Psoas muscle (tissue), 7 donors: ENCODE measurements at regions not wholly inside any gene's neighbourhood (a gene's known extent, or its start where the extent isn't known, plus 50 kb on each side); places are given as distances from the start of the nearest gene placed in this dataset.

Experiments used
- ATAC-seq, 4 donors: fragments of 200-7000 bp; cut with Tn5 transposase; one replicate each; pipeline ENCODE4 v1.9.1; 2020; ENCODE audit warnings: moderate library complexity in 3 of 4, mild to moderate bottlenecking in 2 of 4
- DNase-seq, 2 donors: peaks; one replicate each; pipeline ENCODE4 v3.0.0-alpha.2; 2020
- H3K27ac ChIP-seq: fragments of 200-600 bp; one replicate; pipeline ENCODE4 v1.8.0; 2022
- H3K27me3 ChIP-seq, 3 donors: fragments of 200-600 bp in 1 of 3; one replicate each; pipeline versions ENCODE4 v1.6.1 to v1.8.0; 2013 to 2022; ENCODE audit warnings: low read length in 2 of 3, mild to moderate bottlenecking in 2 of 3, moderate library complexity in 1 of 3; ENCODE audit not compliant: insufficient read depth in 3 of 3
- H3K36me3 ChIP-seq, 2 donors: fragments of 200-600 bp in 1 of 2; one replicate each; pipeline versions ENCODE4 v1.6.1 to v1.8.0; 2013 to 2022; ENCODE audit warnings: low read depth in 1 of 2, mild to moderate bottlenecking in 1 of 2, moderate library complexity in 1 of 2; ENCODE audit not compliant: insufficient read depth in 1 of 2
- H3K4me1 ChIP-seq: fragments of 200-600 bp; one replicate; pipeline ENCODE4 v1.8.0; 2022
- H3K4me3 ChIP-seq: fragments of 200-600 bp; one replicate; pipeline ENCODE4 v1.8.0; 2022; ENCODE audit warnings: mild to moderate bottlenecking
- H3K9me3 ChIP-seq: fragments of 200-600 bp; one replicate; pipeline ENCODE4 v1.8.0; 2022
- WGBS, 3 donors: extraction: QIAGEN DNeasy Blood & Tissue Kit; methylation state at CpG; one replicate each; pipeline versions ENCODE4 v1.1.6 to v1.1.7; 2013; 5-methylcytosine and 5-hydroxymethylcytosine counted together
- intact Hi-C, 2 donors: fragments of 100-400 bp; cut with DNase I; formaldehyde crosslinking; loops; one replicate each; pipeline versions ENCODE4 v1.11.0 to v1.14.2; 2022
- TF ChIP-seq, protein P1 (sequence below): fragments of 200-600 bp; IDR thresholded peaks from one replicate; pipeline ENCODE4 v1.8.0; 2022; ENCODE audit warnings: antibody characterized with exemption
- donor health status: healthy with polysubstance abuse.
- donor health status: DM: no; HTN: no; CAD: no; lungs with moderate emphysema.
- donor health status: Bipolar disorder and iron deficiency.
- donor health status: healthy.
- donor health status: DM: yes; HTN: yes; CAD: no.
- donor health status: DM: no; HTN: no; CAD: no.
- donor health status: DM: yes; HTN: yes; CAD: no.

DNA sequence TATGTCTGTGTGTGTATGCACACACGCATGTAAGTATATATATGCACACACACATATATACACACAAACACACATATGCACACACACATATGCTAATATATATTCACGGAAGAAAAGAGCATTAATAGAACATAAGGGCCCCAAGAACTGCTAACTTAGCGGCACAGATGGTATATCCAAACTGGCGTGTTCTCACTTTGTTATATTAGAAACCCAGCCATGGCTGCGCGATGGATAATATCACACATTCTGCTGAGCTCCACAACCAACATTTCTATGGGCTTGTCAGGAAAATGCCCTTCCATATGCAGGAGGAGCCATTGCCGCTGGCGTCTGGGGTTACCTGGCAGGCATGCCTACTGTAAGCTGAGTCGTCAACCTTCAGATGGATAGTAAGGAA lies 122.1 kb downstream of the TTLL2 start:
- no peaks in the 10 kb centered on the region for H3K27me3 ChIP-seq
- no peaks in the 10 kb centered on the region for H3K9me3 ChIP-seq
- intact Hi-C loops: no loop called here
- WGBS, 3 donors: 87 to 95% (median 89%) methylated on average over 9 of the region's 9 CpGs
- TF ChIP-seq, protein P1, sequence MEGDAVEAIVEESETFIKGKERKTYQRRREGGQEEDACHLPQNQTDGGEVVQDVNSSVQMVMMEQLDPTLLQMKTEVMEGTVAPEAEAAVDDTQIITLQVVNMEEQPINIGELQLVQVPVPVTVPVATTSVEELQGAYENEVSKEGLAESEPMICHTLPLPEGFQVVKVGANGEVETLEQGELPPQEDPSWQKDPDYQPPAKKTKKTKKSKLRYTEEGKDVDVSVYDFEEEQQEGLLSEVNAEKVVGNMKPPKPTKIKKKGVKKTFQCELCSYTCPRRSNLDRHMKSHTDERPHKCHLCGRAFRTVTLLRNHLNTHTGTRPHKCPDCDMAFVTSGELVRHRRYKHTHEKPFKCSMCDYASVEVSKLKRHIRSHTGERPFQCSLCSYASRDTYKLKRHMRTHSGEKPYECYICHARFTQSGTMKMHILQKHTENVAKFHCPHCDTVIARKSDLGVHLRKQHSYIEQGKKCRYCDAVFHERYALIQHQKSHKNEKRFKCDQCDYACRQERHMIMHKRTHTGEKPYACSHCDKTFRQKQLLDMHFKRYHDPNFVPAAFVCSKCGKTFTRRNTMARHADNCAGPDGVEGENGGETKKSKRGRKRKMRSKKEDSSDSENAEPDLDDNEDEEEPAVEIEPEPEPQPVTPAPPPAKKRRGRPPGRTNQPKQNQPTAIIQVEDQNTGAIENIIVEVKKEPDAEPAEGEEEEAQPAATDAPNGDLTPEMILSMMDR: no peak
- no peak for ATAC-seq
- DNase-seq: no peak
- no peak overlapping the region for H3K27ac ChIP-seq
- H3K36me3 ChIP-seq: no peaks in the 10 kb centered on the region
- H3K4me3 ChIP-seq: no peak overlapping the region
- H3K4me1 ChIP-seq: no peaks in the 10 kb centered on the region

GRCh38 chr6:167448378-167448777 lies 123.5 kb downstream of the TTLL2 start:
- Histone ChIP-seq H3K4me3 (no peak overlapping the region), H3K9me3 (no peaks in the 10 kb centered on the region), H3K4me1 (no peaks in the 10 kb centered on the region), H3K27ac (no peak overlapping the region), H3K36me3 (no peaks in the 10 kb centered on the region), H3K27me3 (no peaks in the 10 kb centered on the region)
- WGBS, 3 donors: 81 to 94% (median 84%) methylated on average over 5 of the region's 5 CpGs
- TF ChIP-seq, protein P1: no peak
- ATAC-seq: no peak
- intact Hi-C loops: no loop called here
- DNase-seq: no peak

DNA sequence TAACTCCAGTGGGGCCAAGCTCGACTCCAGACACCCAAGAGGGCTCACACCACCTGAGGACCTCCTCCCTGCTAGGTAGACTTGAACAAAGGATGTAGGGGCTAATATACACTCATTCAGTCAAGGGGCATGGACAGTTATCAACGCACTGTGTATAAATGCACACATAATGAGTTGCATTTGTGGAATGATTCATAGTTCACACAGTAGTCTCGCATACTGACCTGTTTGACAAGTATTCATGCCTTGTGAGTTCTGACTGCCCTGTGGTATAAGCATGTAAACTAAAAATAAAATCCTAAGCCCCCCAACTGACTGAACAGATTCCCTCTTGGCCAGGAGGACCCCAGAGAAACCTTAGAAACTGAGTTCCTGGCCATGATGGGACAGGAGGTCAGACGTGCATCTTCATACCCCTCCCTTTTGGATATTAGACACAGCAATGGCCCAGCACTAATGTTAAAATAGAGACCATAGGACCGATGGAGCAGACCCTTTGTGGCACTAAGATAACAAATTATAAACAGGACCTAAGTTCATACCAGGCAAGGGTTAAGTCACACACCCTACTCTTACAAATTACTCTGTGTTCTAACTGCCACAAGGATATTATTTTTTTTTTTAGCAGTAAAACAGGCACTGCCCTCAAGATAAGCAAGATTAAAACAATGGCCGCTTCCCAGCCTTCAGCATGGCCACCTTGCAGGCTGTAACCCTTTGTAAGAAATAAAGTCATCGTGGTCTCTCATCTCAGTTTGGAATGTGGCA lies 124.4 kb downstream of the TTLL2 start:
- ATAC-seq: no peak
- intact Hi-C loops: no loop called here
- 73 to 77% (median 75%) methylated on average over 7 of the region's 7 CpGs for WGBS, 3 donors
- Histone ChIP-seq H3K36me3 (no peaks in the 10 kb centered on the region), H3K4me1 (no peaks in the 10 kb centered on the region), H3K9me3 (no peaks in the 10 kb centered on the region), H3K27ac (no peak overlapping the region), H3K27me3 (peaks cover 0 to 4% (median 0%) of the 10 kb centered on the region in 3 donors), H3K4me3 (no peak overlapping the region)
- TF ChIP-seq, protein P1: no peak
- DNase-seq: no peak

GRCh38 chr6:167450626-167451025 lies 125.7 kb downstream of the TTLL2 start:
- 63 to 68% (median 64%) methylated on average over 6 of the region's 6 CpGs for WGBS, 3 donors
- no peaks in the 10 kb centered on the region for H3K9me3 ChIP-seq
- intact Hi-C loops: no loop called here
- H3K4me1 ChIP-seq: no peaks in the 10 kb centered on the region
- no peak for DNase-seq
- H3K36me3 ChIP-seq: no peaks in the 10 kb centered on the region
- ATAC-seq: no peak
- TF ChIP-seq, protein P1: no peak
- H3K27me3 ChIP-seq: peaks cover 0 to 4% (median 0%) of the 10 kb centered on the region in 3 donors
- H3K27ac ChIP-seq: no peak overlapping the region
- no peak overlapping the region for H3K4me3 ChIP-seq
